NCI-H1436 (cell line): ENCODE measurements at regions not wholly inside any gene's neighbourhood (a gene's known extent, or its start where the extent isn't known, plus 50 kb on each side); places are given as distances from the start of the nearest gene placed in this dataset.
"Not testable (repeated sequence)": the region's sequence is repeated elsewhere in the genome, so short reads cannot be mapped to it uniquely, and the experiment has no call there.

Source experiments
- DNase-seq: peaks from one replicate; lab custom pipeline; 2025; lab: John Stamatoyannopoulos, UW

GRCh38 chr7:136412952-136413351 lies 435.8 kb upstream of the MTPN start:
- DNase-seq = no peak

DNA sequence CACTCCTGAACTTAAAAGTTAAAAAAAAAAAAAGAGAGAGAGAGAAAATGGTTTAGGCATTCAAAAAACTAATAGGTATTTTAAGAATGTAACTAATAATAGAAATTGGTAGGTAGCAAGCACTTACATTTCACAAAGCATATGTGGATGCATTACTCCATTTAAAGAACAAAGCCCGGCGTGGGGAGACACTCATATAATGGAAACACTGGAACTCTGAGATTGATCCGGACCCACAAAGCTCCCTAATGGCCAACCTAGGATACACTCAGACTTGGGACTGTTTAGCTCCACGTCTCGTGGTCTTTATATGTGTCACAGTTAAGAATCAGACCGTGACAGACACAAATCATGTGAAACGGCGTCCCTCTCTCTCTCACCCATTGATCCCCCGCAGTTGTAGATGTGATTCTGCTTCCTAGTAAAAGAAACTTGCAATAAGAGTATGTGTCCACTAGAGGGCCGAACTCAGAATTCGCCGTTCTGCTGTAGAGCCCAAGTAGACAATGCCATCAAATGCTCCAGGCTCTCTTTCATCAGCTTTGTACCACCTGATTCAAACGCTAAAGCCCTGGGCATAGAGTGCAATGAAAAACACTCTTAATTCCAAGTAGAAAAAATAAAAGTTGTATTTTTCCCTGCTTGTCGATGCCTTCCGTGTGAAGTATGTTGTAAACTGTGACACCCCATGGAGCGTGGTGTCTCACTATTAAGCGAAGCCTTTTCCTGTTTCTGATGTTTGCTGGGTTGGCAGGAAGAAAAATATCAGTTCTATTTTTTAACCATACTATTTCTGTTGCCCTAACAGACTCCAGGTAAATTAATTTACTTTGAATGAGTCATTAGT lies 429.0 kb upstream of the MTPN start:
- DNase-seq = peak; percentile 56

GRCh38 chr7:136403591-136403990 lies 426.4 kb upstream of the MTPN start:
- DNase-seq = no peak

DNA sequence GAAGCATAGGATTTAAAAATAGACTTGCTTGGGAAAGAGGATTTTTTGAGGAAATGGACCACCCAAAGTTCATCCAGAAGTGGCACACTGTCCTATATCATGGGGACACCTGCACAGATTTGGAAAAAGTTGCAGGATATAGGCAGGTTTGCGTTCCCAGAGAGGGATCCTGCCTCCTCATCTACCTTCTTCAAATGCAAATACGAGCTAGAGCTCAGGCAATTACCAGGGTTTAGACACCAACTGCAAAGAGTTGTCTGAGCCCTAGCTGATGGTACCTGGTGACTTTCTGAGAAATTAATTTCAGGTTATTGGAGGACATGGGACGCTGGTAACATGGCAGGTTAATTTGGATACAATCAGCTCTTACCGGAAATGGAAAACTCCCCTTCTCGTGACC lies 423.7 kb upstream of the MTPN start:
- no peak for DNase-seq

DNA sequence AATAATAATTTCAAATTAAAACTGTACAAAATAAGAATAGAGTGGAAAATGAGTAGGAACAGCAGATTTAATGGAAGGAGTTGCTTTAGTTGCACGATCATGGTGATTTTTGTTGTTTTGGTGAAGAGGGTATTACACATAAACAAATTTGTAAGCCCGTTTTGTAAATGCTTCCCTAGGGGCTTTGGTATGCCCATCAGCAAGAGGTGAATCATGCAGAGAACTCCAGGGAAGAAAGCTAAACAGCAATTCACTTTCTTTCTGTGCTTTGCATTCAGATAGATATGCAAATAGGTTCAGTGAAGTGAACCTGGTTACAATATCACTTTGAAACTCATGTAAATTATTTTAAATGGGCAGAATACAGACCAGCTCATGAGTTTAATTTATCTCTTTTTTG lies 422.2 kb upstream of the MTPN start:
- no peak for DNase-seq

DNA sequence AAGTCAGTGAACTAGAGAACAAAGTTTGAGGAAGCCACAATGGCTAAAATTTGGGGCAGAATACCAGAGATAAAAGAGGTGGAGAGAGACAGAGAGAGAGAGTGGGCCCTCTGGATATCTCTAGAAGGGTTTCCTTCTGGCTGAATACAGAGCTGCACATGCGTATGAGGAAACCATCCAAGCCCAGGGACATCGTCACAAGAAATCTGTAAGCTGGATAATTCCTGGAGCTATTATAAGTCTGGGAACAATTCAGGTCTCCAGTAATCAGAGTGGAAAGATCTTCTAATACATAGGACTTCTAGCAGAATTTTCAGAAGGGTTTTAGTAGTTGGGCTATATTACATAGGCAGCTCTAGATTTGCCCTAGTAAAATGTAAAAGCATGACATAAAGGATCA lies 415.7 kb upstream of the MTPN start:
- DNase-seq = no peak

DNA sequence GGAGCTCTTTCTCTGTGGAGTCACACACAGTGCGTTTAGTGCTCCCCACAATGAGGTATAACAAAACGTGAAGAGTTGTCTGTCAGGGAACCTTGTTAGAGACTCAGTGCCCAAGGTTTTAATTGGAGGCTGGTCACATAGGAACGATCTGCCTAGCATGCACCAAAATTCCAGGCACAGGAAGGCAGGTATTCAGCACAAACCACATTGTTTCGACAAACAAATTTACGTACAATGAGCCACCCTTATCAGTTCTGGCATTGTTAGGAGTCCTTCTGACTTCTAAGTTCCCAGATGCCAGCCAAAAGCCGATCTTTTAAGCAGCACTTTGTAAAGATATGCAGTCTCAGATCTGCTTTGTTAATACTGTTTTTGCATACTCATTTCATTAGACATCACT lies 414.2 kb upstream of the MTPN start:
- no peak for DNase-seq

GRCh38 chr7:136389933-136390332 lies 412.8 kb upstream of the MTPN start:
- DNase-seq = no peak

DNA sequence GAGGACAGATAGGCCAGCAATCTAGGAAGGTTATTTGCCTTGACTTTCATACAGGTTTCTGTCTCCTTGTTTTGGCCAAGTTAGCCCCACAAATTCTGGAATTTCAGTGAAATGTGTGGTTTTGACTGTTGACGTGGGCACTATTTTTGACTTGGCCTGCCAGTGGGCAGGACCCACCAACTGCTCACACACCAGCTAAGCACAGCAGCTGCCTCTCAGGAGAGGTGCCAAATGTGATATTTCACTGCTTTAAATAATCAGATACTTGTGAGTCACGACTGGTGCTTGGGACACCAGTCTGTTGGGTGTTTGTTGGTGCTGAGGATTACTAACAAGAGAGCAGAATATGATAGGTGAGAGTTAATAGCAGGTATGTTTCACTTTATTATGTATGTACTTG lies 409.7 kb upstream of the MTPN start:
- DNase-seq = no peak

DNA sequence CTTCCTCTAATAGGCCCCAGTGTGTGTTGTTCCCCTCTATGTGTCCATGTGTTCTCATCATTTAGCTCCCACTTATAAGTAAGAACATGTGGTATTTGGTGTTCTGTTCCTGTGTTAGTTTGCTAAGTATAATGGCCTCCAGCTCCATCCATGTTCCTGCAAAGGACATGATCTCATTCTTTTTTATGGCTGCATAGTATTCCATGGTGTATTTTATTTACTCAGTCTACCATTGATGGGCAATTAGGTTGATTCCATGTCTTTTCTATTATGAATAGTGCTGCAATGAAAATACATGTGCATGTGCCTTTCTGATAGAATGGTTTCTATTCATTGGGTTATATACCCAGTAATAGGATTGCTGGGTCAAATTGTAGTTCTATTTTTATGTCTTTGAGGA lies 394.2 kb upstream of the MTPN start:
- DNase-seq = not testable (repeated sequence)

- DNase-seq = no peak
Measured at GRCh38 chr7:136370137-136370536, 393.0 kb upstream of the MTPN start.

- no peak for DNase-seq
Measured at GRCh38 chr7:136369225-136369624, 392.1 kb upstream of the MTPN start.

GRCh38 chr7:136359333-136359903 lies 382.3 kb upstream of the MTPN start:
- DNase-seq = no peak

DNA sequence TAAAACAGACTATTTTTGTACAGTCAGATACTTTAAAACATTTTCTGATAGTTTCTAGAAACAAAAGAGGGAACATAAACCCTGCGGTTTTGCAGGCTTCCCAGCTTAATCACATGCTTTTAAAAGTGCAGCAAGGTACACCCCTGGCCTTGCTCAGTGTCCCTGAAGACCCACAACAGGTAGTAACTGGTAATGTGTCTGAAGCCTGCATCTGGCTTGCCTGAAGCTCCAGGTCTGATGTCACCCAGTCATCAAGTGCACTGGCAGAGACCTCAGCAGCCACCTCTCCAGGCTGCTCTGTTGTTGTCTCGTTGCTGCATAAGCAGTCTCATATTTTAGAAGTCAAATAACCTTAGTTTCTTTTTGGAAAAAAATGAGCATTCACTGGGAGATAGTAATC lies 376.1 kb upstream of the MTPN start:
- DNase-seq = no peak

- DNase-seq = no peak
Measured at GRCh38 chr7:136348542-136349192, 371.5 kb upstream of the MTPN start.

- DNase-seq = no peak
Measured at GRCh38 chr7:136348142-136348541, 371.0 kb upstream of the MTPN start.

DNA sequence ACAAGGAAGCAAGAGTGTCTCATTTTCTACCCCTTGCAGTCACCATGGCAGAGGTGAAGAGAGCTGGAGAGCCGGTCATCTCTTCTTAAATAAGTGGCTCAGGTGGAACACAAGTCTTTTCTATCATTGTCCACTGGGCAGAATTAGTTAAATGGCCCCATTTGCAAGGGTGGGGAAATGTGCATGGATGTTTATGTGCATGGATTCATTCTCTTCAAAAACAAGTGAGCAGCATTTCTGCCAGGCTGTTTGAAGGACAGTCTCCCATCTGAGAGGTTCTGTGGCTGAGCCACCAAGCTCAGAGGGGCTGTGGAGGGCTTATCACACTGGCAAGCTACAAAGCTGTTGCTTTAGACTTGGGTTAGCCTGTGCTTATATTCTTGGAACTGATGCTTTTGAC lies 370.3 kb upstream of the MTPN start:
- DNase-seq = no peak

- DNase-seq = no peak
Measured at GRCh38 chr7:136342251-136342650, 365.1 kb upstream of the MTPN start.

DNA sequence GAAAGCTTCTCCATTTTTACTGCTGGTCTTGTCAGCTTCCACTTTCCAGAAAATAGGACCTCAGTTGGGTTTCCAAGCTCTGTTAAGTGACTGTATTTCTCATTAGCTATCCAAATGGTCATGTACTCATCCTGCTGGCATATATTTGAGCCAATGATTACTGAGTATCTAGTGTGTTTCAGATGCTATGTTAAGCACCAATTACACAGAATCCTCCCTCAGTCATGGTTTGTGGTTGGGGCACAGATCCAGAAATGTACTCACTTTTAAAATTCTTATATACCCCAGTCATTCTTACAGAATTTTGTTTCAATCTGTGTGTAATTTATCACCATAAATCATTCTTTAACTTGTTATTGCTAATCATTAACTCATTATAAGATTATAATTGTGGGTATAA lies 362.3 kb upstream of the MTPN start:
- DNase-seq = no peak

DNA sequence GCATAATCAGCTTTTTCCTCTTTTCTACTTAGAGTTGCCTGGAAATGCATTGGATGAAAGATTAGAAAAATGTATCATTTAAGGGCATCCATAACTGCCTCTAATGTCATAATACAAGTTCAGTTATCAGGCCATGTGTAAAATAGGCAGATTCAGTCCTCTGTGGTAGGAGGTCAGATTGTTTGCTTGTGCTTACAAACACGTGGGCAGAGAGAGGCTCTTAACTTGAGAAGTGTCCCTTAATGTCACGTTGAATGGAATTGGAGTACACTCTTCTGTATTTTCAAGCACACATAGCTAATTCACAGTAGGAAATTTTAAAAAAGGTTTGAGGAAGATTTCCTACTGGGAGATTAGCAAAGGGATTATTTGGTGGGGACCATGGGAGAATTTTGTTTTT lies 359.8 kb upstream of the MTPN start:
- no peak for DNase-seq

GRCh38 chr7:136333636-136334035 lies 356.5 kb upstream of the MTPN start:
- no peak for DNase-seq

GRCh38 chr7:136326045-136326609 lies 349.0 kb upstream of the MTPN start:
- DNase-seq = no peak

GRCh38 chr7:136325578-136325977 lies 348.4 kb upstream of the MTPN start:
- no peak for DNase-seq
